A673 (cell line): ENCODE measurements at regions not wholly inside any gene's neighbourhood (a gene's known extent, or its start where the extent isn't known, plus 50 kb on each side); places are given as distances from the start of the nearest gene placed in this dataset.

Experiments
- BruUV-seq: library from RNA; stranded (reverse); fragments of 400-500 nt; replicated peaks from 2 replicates; lab custom pipeline; 2021; lab: Mats Ljungman, UMichigan
- CTCF ChIA-PET: fragments of 300-600 bp; sonication (Branson Sonifier 250); formaldehyde crosslinking; loops from one replicate; lab custom pipeline; 2022; ENCODE audit warnings: antibody characterized with exemption; lab: Charles Lee
- POLR2A ChIA-PET: fragments of 300-600 bp; sonication (Branson Sonifier 250); formaldehyde crosslinking; loops from one replicate; lab custom pipeline; 2022; ENCODE audit warnings: antibody characterized with exemption; ENCODE audit not compliant: low non-redundant PET; lab: Charles Lee
- DNase-seq: peaks from one replicate; pipeline ENCODE4 v3.0.0-alpha.2; 2015; ENCODE audit warnings: low spot score
- H3K27ac ChIP-seq: fragments of 200-600 bp; sonication (generic); 2 replicates; pipeline ENCODE4 v1.5.1; 2016; ENCODE audit warnings: mixed run types, low read depth, mild to moderate bottlenecking, mixed read lengths, antibody characterized with exemption, low read length; ENCODE audit not compliant: poor library complexity, severe bottlenecking
- H3K27me3 ChIP-seq: fragments of 200-600 bp; sonication (generic); replicated peaks from 2 replicates; pipeline ENCODE4 v1.6.1; 2017; ENCODE audit warnings: mixed run types, low read depth, mild to moderate bottlenecking, mixed read lengths, antibody characterized with exemption, low read length; ENCODE audit not compliant: insufficient read depth, poor library complexity
- H3K36me3 ChIP-seq: fragments of 200-600 bp; sonication (generic); 2 replicates; pipeline ENCODE4 v1.6.1; 2016; ENCODE audit warnings: mixed run types, mild to moderate bottlenecking, mixed read lengths, antibody characterized with exemption, low read length; ENCODE audit not compliant: insufficient read depth, poor library complexity, severe bottlenecking
- H3K4me1 ChIP-seq: fragments of 200-600 bp; sonication (generic); 2 replicates; pipeline ENCODE4 v1.6.1; 2017; ENCODE audit warnings: mixed run types, mild to moderate bottlenecking, mixed read lengths, antibody characterized with exemption, low read length; ENCODE audit not compliant: insufficient read depth, poor library complexity, severe bottlenecking
- H3K4me3 ChIP-seq: fragments of 200-600 bp; sonication (generic); 2 replicates; pipeline ENCODE4 v1.5.1; 2016; ENCODE audit warnings: low read depth, mixed run types, mild to moderate bottlenecking, mixed read lengths, low read length; ENCODE audit not compliant: poor library complexity, severe bottlenecking
- H3K9me3 ChIP-seq: fragments of 200-600 bp; sonication (generic); 2 replicates; pipeline ENCODE4 v1.6.1; 2016; ENCODE audit warnings: mixed run types, low read depth, mild to moderate bottlenecking, mixed read lengths, antibody characterized with exemption, low read length; ENCODE audit not compliant: poor library complexity, severe bottlenecking
- CTCF ChIP-seq: fragments of 300-800, 200-600 bp; sonication (generic); conservative IDR thresholded peaks from 2 replicates; pipeline ENCODE4 v1.5.1; 2017; ENCODE audit warnings: low read depth, mild to moderate bottlenecking, antibody characterized with exemption, low read length, moderate library complexity, mixed read lengths
- EZH2 ChIP-seq: fragments of 200-600 bp; sonication (generic); IDR thresholded peaks from 2 replicates; pipeline ENCODE4 v1.6.1; 2017; ENCODE audit warnings: borderline replicate concordance, low read depth, mild to moderate bottlenecking, mixed read lengths, antibody characterized with exemption, low read length; ENCODE audit not compliant: poor library complexity, severe bottlenecking
- intact Hi-C: fragments of 100-400 bp; cut with micrococcal nuclease; formaldehyde crosslinking; loops from one replicate; pipeline ENCODE4 v1.10.0; 2022; ENCODE audit not compliant: unreplicated experiment

GRCh38 chrX:93468075-93468474, 205.3 kb downstream of the NAP1L3 start:
- Histone ChIP-seq H3K36me3 (no peaks in the 10 kb centered on the region), H3K27ac (no peak overlapping the region), H3K4me1 (no peaks in the 10 kb centered on the region), H3K27me3 (no peaks in the 10 kb centered on the region), H3K9me3 (no peaks in the 10 kb centered on the region), H3K4me3 (no peak overlapping the region)
- DNase-seq, result no peak
- intact Hi-C loops, result no loop called here
- BruUV-seq, result no TSS peak
- ChIA-PET CTCF (no interaction called here), POLR2A (no interaction called here)
- no peak for TF ChIP-seq CTCF
- TF ChIP-seq EZH2, result no peak

DNA sequence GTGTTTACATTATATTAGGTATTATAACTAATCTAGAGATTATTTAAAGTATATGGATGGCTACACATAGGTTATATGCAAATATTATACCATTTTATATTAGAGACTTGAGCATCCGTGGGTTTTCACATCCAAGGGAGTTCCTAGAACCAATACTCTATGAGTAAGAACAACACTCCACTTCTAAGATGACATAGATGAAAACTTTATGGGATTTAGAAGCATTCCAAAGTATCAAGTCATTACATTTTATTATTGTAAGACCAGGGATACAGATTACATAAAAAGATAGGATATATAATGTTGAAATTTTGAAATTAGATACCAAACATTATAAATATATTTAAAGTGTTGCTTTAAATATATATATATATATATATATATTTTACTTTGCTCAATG, 207.0 kb downstream of the NAP1L3 start:
- H3K27ac ChIP-seq, result no peak overlapping the region
- no peak for TF ChIP-seq EZH2
- no peak for TF ChIP-seq CTCF
- ChIA-PET POLR2A (no interaction called here), CTCF (no interaction called here)
- no peak for DNase-seq
- no peaks in the 10 kb centered on the region for H3K9me3 ChIP-seq
- H3K4me1 ChIP-seq, result no peaks in the 10 kb centered on the region
- H3K27me3 ChIP-seq, result no peaks in the 10 kb centered on the region
- H3K4me3 ChIP-seq, result no peak overlapping the region
- H3K36me3 ChIP-seq, result no peaks in the 10 kb centered on the region
- intact Hi-C loops, result no loop called here
- no TSS peak for BruUV-seq

GRCh38 chrX:93461060-93461459, 212.3 kb downstream of the NAP1L3 start:
- H3K4me1 ChIP-seq, result no peaks in the 10 kb centered on the region
- ChIA-PET CTCF (no interaction called here), POLR2A (no interaction called here)
- no peak overlapping the region for H3K27ac ChIP-seq
- H3K4me3 ChIP-seq, result no peak overlapping the region
- no peak for DNase-seq
- TF ChIP-seq EZH2 (no peak), CTCF (no peak)
- no peaks in the 10 kb centered on the region for H3K27me3 ChIP-seq
- intact Hi-C loops, result no loop called here
- no TSS peak for BruUV-seq
- H3K9me3 ChIP-seq, result no peaks in the 10 kb centered on the region
- H3K36me3 ChIP-seq, result no peaks in the 10 kb centered on the region
